Chondrocyte (in vitro differentiated cells): ENCODE measurements at regions not wholly inside any gene's neighbourhood (a gene's known extent, or its start where the extent isn't known, plus 50 kb on each side); places are given as distances from the start of the nearest gene placed in this dataset.
"Not testable (repeated sequence)": the region's sequence is repeated elsewhere in the genome, so short reads cannot be mapped to it uniquely, and the experiment has no call there.

Source experiments
- DNase-seq: peaks from one replicate; pipeline ENCODE4 v3.0.0; 2021; ENCODE audit warnings: mixed read lengths, low spot score
- H3K27ac Mint-ChIP-seq: one replicate; pipeline ENCODE4 v1.8.0; 2021; ENCODE audit warnings: mild to moderate bottlenecking, moderate library complexity, mixed read lengths; ENCODE audit not compliant: unreplicated experiment
- H3K27me3 Mint-ChIP-seq: 2 replicates; pipeline ENCODE4 v1.8.0; 2021; ENCODE audit warnings: low read depth, mixed read lengths
- H3K36me3 Mint-ChIP-seq: 2 replicates; pipeline ENCODE4 v1.8.0; 2021; ENCODE audit warnings: low read depth, mixed read lengths
- H3K4me1 Mint-ChIP-seq: 2 replicates; pipeline ENCODE4 v1.8.0; 2021; ENCODE audit warnings: low read depth, mild to moderate bottlenecking, mixed read lengths
- H3K4me3 Mint-ChIP-seq: one replicate; pipeline ENCODE4 v1.8.0; 2021; ENCODE audit warnings: mild to moderate bottlenecking, moderate library complexity, mixed read lengths; ENCODE audit not compliant: unreplicated experiment
- H3K9me3 Mint-ChIP-seq: 2 replicates; pipeline ENCODE4 v1.8.0; 2021; ENCODE audit warnings: low read depth, mixed read lengths
- TF ChIP-seq, protein P1 (sequence below): fragments of 200-600 bp; sonication (generic); IDR thresholded peaks from 2 replicates; pipeline ENCODE4 v1.5.0; 2021; ENCODE audit warnings: antibody characterized with exemption, mild to moderate bottlenecking, moderate library complexity

DNA sequence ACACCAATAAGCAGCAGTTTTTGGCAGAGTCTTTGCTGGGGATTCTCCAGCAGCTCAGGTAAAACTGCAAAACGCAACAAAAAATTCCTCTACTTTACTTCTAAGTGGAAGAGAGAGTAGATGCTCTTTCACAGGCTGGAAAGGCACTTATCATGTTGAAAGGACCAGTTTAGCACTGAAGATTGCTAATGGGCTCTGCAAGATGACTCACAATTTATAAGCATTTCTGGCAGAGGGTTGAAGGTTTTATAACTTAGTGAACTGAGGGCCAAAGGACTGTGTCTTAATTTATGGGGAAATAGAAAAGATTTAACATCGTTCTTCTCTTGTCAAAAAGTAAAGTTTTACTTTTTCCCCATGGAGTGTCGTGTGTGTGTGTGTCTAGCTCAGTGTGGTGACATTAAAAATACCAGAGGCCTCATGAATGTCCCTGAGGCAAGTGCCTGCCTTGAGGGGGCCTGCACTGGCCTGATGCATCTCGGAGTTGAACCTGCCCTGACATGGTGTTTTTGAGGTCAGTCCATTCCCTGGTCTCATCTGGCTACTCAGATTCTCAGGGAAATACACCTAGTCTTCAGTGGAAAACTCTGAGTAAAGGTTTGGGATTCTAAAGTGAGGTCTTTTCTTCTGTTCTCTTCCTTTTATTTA is 1092.0 kb downstream of the NAALADL2 start:
- Mint-ChIP-seq H3K27ac (no peak overlapping the region), H3K27me3 (no peaks in the 10 kb centered on the region)

DNA sequence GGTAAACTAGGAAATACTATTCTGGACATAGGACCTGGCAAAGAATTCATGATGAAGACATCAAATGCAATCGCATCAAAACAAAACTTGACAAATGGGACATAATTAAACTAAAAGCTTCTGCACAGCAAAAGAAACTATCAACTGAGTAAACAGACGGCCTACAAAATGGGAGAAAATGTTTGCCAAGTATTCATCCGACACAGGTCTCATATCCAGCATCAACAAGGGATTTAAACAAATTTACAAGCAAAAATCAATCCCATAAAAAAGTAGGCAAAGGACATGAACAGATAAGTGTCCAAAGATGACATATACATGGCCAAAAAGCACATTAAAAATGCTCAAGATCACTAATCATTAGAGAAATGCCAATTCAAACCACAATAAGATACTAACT is 1088.9 kb downstream of the NAALADL2 start:
- H3K27me3 Mint-ChIP-seq = no peaks in the 10 kb centered on the region
- DNase-seq = no peak
- H3K36me3 Mint-ChIP-seq = peaks cover 8% of the 10 kb centered on the region
- H3K4me3 Mint-ChIP-seq = no peak overlapping the region
- no peak overlapping the region for H3K27ac Mint-ChIP-seq
- H3K4me1 Mint-ChIP-seq = peaks cover 5% of the 10 kb centered on the region
- H3K9me3 Mint-ChIP-seq = peaks cover 39% of the 10 kb centered on the region
- TF ChIP-seq, protein P1, sequence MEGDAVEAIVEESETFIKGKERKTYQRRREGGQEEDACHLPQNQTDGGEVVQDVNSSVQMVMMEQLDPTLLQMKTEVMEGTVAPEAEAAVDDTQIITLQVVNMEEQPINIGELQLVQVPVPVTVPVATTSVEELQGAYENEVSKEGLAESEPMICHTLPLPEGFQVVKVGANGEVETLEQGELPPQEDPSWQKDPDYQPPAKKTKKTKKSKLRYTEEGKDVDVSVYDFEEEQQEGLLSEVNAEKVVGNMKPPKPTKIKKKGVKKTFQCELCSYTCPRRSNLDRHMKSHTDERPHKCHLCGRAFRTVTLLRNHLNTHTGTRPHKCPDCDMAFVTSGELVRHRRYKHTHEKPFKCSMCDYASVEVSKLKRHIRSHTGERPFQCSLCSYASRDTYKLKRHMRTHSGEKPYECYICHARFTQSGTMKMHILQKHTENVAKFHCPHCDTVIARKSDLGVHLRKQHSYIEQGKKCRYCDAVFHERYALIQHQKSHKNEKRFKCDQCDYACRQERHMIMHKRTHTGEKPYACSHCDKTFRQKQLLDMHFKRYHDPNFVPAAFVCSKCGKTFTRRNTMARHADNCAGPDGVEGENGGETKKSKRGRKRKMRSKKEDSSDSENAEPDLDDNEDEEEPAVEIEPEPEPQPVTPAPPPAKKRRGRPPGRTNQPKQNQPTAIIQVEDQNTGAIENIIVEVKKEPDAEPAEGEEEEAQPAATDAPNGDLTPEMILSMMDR = no peak

More for the DNA sequence above, 1092.0 kb downstream of the NAALADL2 start:
- Mint-ChIP-seq H3K36me3 (peaks cover 1% of the 10 kb centered on the region), H3K4me1 (peaks cover 5% of the 10 kb centered on the region), H3K4me3 (no peak overlapping the region), H3K9me3 (peaks cover 11% of the 10 kb centered on the region)
- no peak for DNase-seq
- TF ChIP-seq, protein P1 = no peak

DNA sequence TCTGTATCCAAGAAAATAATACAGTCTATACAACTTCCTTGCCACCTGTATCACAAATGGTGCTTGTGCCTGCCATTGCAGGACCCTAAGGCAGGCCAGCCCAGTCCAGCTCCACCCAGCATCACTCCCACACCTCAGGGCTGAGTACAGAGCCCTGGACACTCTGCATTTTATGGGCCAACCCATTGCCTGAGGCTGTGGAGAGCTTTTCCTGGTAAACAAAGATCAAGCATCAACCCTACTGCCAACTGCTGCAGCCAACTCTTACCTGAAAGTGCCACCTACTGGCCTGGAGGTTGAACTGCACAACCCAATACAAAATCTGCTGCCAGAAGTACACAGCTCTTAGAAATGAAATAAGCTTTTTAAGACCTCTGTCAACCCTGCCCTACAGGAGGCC is 1082.2 kb downstream of the NAALADL2 start:
- no peak overlapping the region for H3K4me3 Mint-ChIP-seq
- TF ChIP-seq, protein P1 = peak; percentile 53
- peaks cover 49% of the 10 kb centered on the region for H3K9me3 Mint-ChIP-seq
- peaks cover 8% of the 10 kb centered on the region for H3K36me3 Mint-ChIP-seq
- DNase-seq = no peak
- H3K27me3 Mint-ChIP-seq = no peaks in the 10 kb centered on the region
- peaks cover 4% of the 10 kb centered on the region for H3K4me1 Mint-ChIP-seq
- no peak overlapping the region for H3K27ac Mint-ChIP-seq

DNA sequence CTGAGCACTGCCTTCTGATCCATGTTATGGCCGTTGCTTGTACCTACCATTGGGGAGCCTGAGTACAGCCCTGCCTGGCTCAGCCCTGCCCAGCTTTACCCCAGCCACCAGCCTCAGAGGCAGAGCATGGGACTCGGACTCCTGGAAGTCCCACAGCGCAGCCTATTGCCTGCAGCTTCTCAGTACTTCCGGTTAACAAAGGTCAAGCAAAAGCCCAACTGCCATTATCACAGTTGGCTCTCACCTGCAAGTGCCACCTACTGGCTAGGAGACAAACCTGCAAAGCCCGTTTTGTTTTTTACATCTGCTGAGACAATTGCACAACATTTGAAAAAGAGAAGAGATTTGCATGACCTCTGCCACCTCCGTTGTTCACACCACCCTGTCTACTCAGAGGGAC is 1081.7 kb downstream of the NAALADL2 start:
- H3K9me3 Mint-ChIP-seq = peaks cover 45% of the 10 kb centered on the region
- H3K27me3 Mint-ChIP-seq = no peaks in the 10 kb centered on the region
- no peak overlapping the region for H3K4me3 Mint-ChIP-seq

DNA sequence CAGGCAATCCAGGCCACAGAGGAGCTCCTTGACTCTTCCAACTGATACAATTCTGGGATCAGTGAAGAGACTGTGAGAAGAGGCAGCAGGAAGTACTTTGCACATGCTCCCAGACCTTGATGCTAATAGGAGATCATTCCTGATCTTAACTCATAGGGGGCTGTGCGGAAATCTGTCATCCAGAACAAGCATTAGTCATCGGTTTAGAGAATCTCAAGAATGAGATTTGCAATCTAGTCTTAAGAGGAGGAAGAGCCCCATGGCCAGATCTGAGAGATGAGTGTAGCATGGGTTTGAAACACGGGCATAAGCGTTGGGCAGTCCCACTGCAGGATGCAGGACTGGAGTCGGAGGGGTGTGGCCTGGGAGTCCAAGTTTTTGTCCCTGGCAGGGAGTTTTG is 1081.1 kb downstream of the NAALADL2 start:
- no peak for DNase-seq
- Mint-ChIP-seq H3K27ac (no peak overlapping the region), H3K36me3 (peaks cover 5% of the 10 kb centered on the region), H3K27me3 (no peaks in the 10 kb centered on the region), H3K4me1 (peaks cover 4% of the 10 kb centered on the region), H3K4me3 (no peak overlapping the region), H3K9me3 (peaks cover 42% of the 10 kb centered on the region)
- TF ChIP-seq, protein P1 = no peak

More for the DNA sequence above, 1081.7 kb downstream of the NAALADL2 start:
- TF ChIP-seq, protein P1 = no peak
- DNase-seq = no peak
- H3K4me1 Mint-ChIP-seq = peaks cover 4% of the 10 kb centered on the region
- no peak overlapping the region for H3K27ac Mint-ChIP-seq
- peaks cover 8% of the 10 kb centered on the region for H3K36me3 Mint-ChIP-seq

DNA sequence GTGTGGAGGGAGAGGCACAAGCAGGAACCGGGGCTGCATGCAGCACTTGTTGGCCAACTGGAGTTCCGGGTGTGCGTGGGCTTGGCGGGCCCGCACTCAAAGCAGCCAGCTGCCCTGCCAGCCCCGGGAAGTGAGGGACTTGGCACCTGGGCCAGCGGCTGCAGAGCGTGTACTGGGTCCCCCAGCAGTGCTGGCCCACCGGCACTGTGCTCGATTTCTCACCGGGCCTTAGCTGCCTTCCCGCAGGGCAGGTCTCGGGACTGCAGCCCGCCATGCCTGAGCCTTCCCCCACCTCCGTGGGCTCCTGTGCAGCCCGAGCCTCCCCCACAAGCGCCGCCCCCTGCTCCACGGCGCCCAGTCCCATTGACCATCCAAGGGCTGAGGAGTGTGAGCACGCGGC is 1078.2 kb downstream of the NAALADL2 start:
- H3K36me3 Mint-ChIP-seq, H3K27ac Mint-ChIP-seq, DNase-seq, H3K4me3 Mint-ChIP-seq, H3K27me3 Mint-ChIP-seq, H3K4me1 Mint-ChIP-seq: not testable (repeated sequence)
- peaks cover 32% of the 10 kb centered on the region for H3K9me3 Mint-ChIP-seq
